H1 (cell line): ENCODE measurements at regions not wholly inside any gene's neighbourhood (a gene's known extent, or its start where the extent isn't known, plus 50 kb on each side); places are given as distances from the start of the nearest gene placed in this dataset.

Experiments
- SUZ12 ChIP-seq: fragments of 200-600 bp; sonication (generic); IDR thresholded peaks from 2 replicates; pipeline ENCODE4 v1.6.1; 2012; ENCODE audit warnings: mild to moderate bottlenecking, inconsistent platforms, low read length, moderate library complexity, mixed read lengths

DNA sequence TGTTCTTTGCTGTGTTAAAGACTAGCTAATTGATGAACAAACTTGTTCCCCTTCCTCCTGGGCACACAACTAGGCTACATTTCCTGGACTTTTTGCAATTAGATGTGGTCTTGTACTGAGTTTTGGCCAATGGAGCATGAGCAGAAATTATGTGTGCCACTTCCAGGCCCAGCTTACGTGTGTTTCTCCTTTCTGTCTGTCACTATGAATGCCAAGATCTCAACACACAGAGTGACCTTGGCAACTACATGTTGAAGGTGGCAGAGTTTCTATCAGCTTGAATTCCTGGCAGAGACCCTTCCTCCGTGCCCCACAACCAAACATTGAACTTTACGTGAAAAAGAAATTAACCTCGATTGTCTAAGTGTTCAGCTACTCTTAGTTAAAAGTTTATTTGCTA lies 81.7 kb upstream of the PIAS1 start (continued):
- no peak for TF ChIP-seq SUZ12
- TF ChIP-seq, all 59 proteins: peak for 0
